ENCODE measurements at regions not wholly inside any gene's neighbourhood (a gene's known extent, or its start where the extent isn't known, plus 50 kb on each side); places are given as distances from the start of the nearest gene placed in this dataset.

DNA sequence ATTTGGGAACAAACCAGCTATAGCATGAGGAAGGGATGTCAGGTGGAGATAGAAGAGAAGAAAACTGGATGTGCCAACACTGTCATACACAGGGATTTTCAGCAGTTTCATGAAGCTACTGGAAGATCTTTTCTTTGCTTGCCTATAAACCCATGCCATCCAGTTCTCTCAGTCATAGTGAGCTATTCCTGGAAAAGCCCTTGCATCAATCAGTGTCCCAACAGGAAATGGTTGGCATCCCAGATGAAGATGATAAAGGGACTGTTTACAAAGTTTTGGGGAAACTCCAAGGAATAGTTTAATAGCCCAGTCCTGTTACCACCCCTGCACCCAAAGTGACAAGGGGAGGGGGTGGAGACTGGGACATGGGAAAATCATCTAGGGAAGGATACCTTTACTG is 58.5 kb upstream of the ARGLU1 start:
- peaks cover 30% of the 10 kb centered on the region for H3K27me3 ChIP-seq (ENCODE audit: control insufficient read depth, insufficient read depth, low read length)
- POLR2A ChIA-PET = no interaction called here
- DNase-seq (ENCODE audit: low read depth, low spot score) = no peak
- TF ChIP-seq CTCF (IDR thresholded peaks at IDR 0.05; ENCODE audit: low read depth, low read length) = no peak
- CTCF ChIA-PET = no interaction called here
- no peaks in the 10 kb centered on the region for H3K9me3 ChIP-seq (ENCODE audit: control insufficient read depth, insufficient read depth, low read length)
- H3K27ac ChIP-seq (ENCODE audit: low read depth, low read length) = no peak overlapping the region
- no peak overlapping the region for H3K4me3 ChIP-seq (ENCODE audit: low read depth, low read length)

DNA sequence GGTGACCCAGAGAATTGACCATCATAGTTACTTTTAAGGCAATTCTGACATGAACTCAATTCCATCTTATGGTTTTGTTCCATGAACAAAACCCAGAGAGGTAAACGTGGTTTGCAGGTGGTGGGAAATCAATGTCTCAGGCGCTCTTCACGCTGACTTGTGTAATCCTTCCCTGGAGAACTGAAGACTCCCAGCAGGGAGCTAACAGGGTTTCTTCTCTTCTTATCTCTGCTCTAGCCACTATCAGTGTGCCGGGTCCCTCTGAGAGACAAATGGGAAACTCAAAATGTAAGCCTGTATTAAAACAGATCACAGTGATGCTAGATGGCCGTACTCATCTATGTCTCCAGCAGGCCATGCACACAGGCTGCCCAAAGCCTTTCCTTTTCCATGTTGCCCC is 57.6 kb upstream of the ARGLU1 start:
- no peaks in the 10 kb centered on the region for H3K9me3 ChIP-seq (ENCODE audit: control insufficient read depth, insufficient read depth, low read length)
- ChIA-PET POLR2A (no interaction called here), CTCF (no interaction called here)
- H3K27me3 ChIP-seq (ENCODE audit: control insufficient read depth, insufficient read depth, low read length) = peaks cover 35% of the 10 kb centered on the region
- no peak for DNase-seq (ENCODE audit: low read depth, low spot score)
- no peak overlapping the region for H3K4me3 ChIP-seq (ENCODE audit: low read depth, low read length)
- no peak for TF ChIP-seq CTCF (IDR thresholded peaks at IDR 0.05; ENCODE audit: low read depth, low read length)
- no peak overlapping the region for H3K27ac ChIP-seq (ENCODE audit: low read depth, low read length)

DNA sequence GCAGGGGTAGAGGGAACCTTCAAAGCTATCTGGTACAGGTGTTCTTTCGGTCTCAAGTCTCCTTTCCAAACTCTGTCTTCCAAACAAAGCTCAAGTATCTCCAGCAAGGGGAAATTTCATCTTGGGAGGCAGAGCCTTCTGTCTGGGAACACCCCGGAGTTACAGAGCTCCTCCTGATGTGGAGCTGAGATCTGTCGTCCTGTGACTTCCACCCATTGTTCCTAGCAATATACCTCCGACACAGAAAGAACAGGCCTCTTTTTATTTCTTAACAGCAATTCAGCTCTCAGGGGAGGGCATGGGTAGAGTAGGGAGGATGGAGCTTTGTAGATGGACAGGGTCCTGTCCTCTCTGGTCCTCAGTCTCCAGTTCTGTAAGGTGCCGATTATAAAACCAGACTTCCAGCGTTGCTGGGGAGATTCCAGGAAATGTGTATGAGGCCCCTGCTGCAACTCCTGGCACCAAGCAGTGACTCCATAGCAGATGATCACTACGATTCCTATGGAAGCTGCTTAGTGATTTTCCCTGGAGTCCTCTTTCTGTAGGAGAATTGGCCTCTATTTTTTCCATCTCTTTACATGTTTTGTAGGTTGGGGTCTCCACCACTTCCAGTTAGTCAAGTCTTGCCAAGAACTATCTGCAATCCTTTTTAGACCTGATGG is 56.0 kb upstream of the ARGLU1 start:
- no peak for TF ChIP-seq CTCF (IDR thresholded peaks at IDR 0.05; ENCODE audit: low read depth, low read length)
- ChIA-PET CTCF (interaction anchor here (1.1 kb wide), 1 partner anchor 500 kb away, joined by 4 read pairs; no protein-coding TSS in a partner anchor), POLR2A (no interaction called here)
- Histone ChIP-seq H3K27me3 (ENCODE audit: control insufficient read depth, insufficient read depth, low read length) (peaks cover 37% of the 10 kb centered on the region), H3K27ac (ENCODE audit: low read depth, low read length) (no peak overlapping the region), H3K9me3 (ENCODE audit: control insufficient read depth, insufficient read depth, low read length) (no peaks in the 10 kb centered on the region), H3K4me3 (ENCODE audit: low read depth, low read length) (no peak overlapping the region)
- DNase-seq (ENCODE audit: low read depth, low spot score) = no peak

GRCh38 chr13:106621833-106622232 is 53.9 kb upstream of the ARGLU1 start:
- POLR2A ChIA-PET = no interaction called here
- DNase-seq (ENCODE audit: low read depth, low spot score) = no peak
- Histone ChIP-seq H3K27ac (ENCODE audit: low read depth, low read length) (no peak overlapping the region), H3K4me3 (ENCODE audit: low read depth, low read length) (no peak overlapping the region), H3K27me3 (ENCODE audit: control insufficient read depth, insufficient read depth, low read length) (peaks cover 37% of the 10 kb centered on the region), H3K9me3 (ENCODE audit: control insufficient read depth, insufficient read depth, low read length) (no peaks in the 10 kb centered on the region)
- CTCF ChIA-PET = interaction anchor here (0.9 to 3.4 kb wide), 7 partner anchors 9 to 1848 kb away, joined by 3 to 32 read pairs (median 7); partner anchors contain the start of gene EFNB2
- TF ChIP-seq CTCF (IDR thresholded peaks at IDR 0.05; ENCODE audit: low read depth, low read length) = no peak

DNA sequence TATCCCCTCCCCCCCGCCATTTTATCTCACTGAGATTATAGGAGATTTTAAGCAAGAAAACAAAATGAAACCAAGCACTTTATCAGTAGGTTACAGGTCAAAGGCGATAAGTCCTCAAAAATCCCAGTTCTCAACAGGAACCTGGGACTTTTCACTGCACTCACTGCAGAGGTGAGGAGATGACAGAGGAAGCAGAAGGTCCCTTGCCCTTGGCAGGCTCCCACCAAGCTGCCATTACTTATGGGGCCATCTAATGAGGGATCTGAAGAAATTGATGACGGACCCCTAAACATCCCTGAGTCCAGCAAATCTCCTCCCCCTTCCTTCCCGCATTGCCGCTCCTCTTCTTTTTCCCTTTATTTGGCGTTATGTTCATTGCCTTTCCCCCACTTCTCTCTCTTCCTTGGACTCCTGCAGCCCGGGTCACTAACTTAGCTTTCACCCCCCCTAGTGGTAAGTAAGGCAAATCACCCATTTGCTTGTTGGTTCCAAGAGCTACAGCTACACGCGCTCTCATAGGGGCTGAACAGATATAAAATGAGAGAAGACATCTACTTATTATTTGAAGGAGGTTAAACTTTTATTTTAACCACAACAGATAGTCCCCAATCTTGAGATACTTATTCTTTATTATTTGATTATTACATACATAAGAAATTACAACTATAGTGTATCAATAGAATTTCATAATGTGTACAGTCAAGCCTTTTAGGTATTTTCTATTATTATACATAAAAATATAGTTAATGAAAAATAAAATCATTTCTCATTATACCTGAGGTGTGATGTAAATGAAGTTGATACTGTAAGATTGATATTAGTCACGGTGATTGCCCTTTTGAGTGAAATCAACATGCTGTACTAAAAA is 52.0 kb upstream of the ARGLU1 start:
- ChIA-PET CTCF (interaction anchor here (0.5 to 3.4 kb wide), 29 partner anchors 10 to 1970 kb away, joined by 3 to 32 read pairs (median 5); partner anchors contain the start of genes ARGLU1 and EFNB2), POLR2A (interaction anchor here (0.6 kb wide), 1 partner anchor 40 kb away, joined by 3 read pairs; no protein-coding TSS in a partner anchor)
- H3K27me3 ChIP-seq (ENCODE audit: control insufficient read depth, insufficient read depth, low read length) = peaks cover 29% of the 10 kb centered on the region
- DNase-seq (ENCODE audit: low read depth, low spot score) = peak; percentile 32
- peak; percentile 94 for TF ChIP-seq CTCF (IDR thresholded peaks at IDR 0.05; ENCODE audit: low read depth, low read length)
- no peaks in the 10 kb centered on the region for H3K9me3 ChIP-seq (ENCODE audit: control insufficient read depth, insufficient read depth, low read length)
- H3K27ac ChIP-seq (ENCODE audit: low read depth, low read length) = no peak overlapping the region
- H3K4me3 ChIP-seq (ENCODE audit: low read depth, low read length) = no peak overlapping the region
